SK-N-SH (cell line): ENCODE measurements at regions not wholly inside any gene's neighbourhood (a gene's known extent, or its start where the extent isn't known, plus 50 kb on each side); places are given as distances from the start of the nearest gene placed in this dataset.

Source experiments
- EZH2phosphoT487 ChIP-seq: fragments of 200-600 bp; sonication (generic); IDR thresholded peaks from 2 replicates; pipeline ENCODE4 v1.6.1; 2017; ENCODE audit warnings: low read depth, mixed run types, mild to moderate bottlenecking, antibody characterized with exemption, moderate library complexity, borderline replicate concordance
- GABPA ChIP-seq: IDR thresholded peaks from 2 replicates; pipeline ENCODE4 v1.4.0; 2012; ENCODE audit warnings: low read depth, mild to moderate bottlenecking

- no peak for TF ChIP-seq EZH2phosphoT487
- no peak for TF ChIP-seq GABPA
These were observed 379.1 kb downstream of the SLITRK6 start for GRCh38 chr13:85420136-85420535.
